Stimulated activated CD8-positive, alpha-beta memory T cell treated with anti-CD3 and anti-CD28 coated beads, Interleukin-12 subunit alpha, Interleukin-12 subunit beta, amount 100 ng/mL, for 1 hour (primary cell): ENCODE measurements at regions not wholly inside any gene's neighbourhood (a gene's known extent, or its start where the extent isn't known, plus 50 kb on each side); places are given as distances from the start of the nearest gene placed in this dataset.
"Not testable (repeated sequence)": the region's sequence is repeated elsewhere in the genome, so short reads cannot be mapped to it uniquely, and the experiment has no call there.

Experiments
- DNase-seq: peaks from one replicate; pipeline ENCODE4 v3.0.0-alpha.2; 2020; ENCODE audit warnings: low read depth

DNA sequence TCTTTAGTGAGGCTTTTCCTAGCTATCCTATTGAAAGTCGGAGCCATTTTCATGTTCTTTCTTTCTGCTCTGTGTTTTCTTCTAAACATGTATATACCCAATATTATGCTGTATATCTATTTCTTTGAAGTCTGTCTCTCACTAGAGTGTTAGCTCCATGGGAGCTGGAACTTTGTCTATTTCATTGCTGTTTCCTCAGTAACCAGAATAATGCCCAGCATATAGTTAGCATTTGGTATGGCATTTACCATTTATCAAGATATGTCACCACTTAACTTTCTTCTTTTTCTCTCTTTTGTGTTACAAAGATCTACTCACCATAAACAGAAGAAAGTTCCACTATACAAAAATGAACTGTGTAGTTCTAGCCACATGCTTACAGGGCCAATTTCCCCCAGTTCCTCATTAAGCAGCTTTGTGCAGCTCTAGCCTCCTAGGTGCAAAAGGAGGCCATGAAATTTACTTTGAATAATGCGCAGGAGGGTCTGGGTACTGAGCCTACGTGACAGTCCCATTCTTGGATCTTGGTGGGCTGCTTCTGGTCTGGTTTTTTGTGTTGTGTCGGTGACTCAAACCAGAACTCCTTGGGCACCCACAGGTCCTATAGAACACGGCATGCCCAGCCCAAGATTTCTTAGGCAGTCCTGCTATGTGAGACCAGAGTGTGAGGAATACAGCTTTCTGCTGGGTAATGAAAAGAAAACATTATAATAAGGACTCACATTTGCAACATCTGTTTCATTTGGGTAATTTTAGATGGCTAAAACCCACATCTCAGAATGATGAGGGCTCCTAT is 302.3 kb upstream of the IGFBP7 start:
- no peak for DNase-seq

- DNase-seq = no peak
These were observed 300.3 kb upstream of the IGFBP7 start for GRCh38 chr4:57410331-57411052.

DNA sequence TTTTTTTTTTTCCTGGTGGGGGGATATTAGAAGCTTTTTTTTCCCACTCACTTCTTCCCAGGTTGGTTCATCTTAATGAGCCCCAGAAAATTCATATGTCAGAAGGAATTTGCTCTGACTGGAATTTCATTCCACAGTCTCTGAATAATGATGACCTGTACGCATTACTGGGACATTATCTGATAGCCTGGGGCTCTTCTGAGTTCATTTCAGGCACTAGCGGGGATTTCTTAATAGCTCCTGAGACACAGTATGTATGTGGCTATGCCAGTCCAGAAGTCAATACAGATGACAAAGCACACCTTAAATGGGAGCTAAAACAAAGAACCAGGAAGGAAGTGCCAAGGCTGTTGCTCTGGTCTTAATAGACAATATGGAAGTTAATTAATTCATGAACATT is 295.2 kb upstream of the IGFBP7 start:
- no peak for DNase-seq

- DNase-seq = no peak
These were observed 294.3 kb upstream of the IGFBP7 start for GRCh38 chr4:57404483-57404882.

DNA sequence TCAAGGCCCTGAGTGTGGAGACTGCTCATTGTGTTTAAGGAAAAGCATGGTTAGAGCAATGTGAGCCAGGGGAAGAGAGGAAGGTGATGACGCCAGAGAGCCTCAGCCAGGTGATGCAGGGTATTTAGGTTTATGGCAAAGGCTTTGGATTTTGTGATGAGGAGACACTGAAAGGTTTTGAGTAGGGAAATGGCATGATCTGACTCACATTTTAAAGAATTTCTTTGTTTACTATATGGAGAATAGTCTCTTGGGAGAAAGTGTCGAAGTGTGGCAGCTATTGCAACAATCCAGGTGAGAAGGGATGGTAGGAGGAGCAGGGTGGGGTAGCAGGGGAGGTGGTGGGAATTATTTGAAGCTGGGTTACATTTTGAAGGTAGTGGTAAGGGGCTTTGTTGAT is 293.4 kb upstream of the IGFBP7 start:
- DNase-seq = no peak

GRCh38 chr4:57401586-57401985 is 291.4 kb upstream of the IGFBP7 start:
- no peak for DNase-seq

- no peak for DNase-seq
These were observed 268.6 kb upstream of the IGFBP7 start for GRCh38 chr4:57378766-57379165.

- DNase-seq = no peak
These were observed 264.8 kb upstream of the IGFBP7 start for GRCh38 chr4:57374866-57375595.

DNA sequence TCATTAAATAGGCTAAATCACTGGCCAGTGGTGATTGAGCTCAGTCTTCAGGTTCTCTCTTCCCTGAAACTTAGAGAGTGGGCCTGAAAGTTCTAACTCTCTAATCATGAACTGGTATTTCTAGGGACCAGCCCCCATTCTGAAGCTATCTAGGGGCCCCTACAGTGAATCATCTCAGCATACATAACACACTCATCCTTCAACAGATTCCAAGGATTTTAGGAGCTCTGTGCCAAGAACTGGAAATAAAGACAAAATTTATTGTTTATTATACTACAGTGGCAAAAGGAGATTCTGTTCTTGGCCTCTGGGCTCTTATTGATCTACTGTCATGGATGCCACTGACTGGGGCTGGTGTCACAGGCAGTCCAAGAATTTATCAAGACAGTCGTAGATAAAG is 263.8 kb upstream of the IGFBP7 start:
- DNase-seq = no peak

- DNase-seq = no peak
These were observed 261.5 kb upstream of the IGFBP7 start for GRCh38 chr4:57371671-57372070.

DNA sequence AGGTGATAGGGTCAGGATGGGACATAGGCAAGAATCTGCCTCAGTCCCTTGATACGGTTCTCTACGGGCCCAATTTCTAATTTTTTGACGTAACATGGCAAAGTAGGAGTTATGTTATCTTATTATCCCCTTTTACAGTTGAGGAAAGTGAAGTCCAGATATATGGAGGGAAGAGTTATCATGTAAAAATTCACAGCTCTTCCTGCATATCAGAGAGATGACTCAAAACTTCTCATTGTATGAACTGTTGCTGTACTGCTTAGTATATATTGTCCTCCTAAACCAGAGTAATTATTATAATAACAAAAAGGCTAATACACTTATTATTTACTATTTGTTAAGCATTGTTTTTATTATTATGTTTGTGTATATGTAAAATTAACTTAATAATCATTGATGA is 260.5 kb upstream of the IGFBP7 start:
- DNase-seq = no peak

DNA sequence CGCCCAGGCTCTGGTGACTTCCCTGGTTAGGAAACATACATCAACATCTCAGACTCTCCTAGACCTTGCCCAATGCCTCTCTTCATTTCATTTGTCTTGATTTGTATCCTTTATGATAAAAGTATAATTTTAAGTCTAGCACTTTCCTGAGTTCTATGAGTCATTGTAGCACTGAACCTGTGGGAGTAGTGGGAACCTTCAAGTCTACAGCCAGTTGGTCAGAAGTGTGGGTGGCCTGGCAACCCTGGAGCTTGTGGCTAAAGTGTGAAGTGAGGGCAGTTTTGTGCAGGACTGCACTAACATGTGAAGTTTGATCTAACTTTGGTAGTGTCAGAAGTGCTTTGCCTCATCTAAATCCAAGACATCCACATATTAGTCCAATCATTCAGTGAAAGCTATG is 259.3 kb upstream of the IGFBP7 start:
- DNase-seq = no peak

GRCh38 chr4:57364255-57364654 is 254.1 kb upstream of the IGFBP7 start:
- no peak for DNase-seq

DNA sequence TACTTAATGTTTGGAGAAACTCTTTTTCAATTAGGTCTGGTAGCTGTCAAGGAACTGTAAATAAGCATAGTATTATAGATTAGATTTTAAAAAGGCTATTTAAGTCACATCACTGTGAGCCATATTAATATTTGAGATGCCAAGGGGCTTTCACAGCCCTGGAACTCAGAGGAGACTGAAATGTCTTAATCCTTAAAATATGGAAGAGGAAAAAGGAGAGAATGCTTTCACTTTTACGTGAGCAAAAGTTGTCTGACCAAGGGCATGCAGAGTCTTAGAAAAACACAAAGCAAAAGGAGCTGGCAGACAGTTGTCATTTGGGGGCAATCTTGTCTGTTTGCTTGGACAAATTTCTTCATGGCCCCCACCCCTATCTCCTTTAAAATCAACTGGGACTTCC is 253.2 kb upstream of the IGFBP7 start:
- no peak for DNase-seq

DNA sequence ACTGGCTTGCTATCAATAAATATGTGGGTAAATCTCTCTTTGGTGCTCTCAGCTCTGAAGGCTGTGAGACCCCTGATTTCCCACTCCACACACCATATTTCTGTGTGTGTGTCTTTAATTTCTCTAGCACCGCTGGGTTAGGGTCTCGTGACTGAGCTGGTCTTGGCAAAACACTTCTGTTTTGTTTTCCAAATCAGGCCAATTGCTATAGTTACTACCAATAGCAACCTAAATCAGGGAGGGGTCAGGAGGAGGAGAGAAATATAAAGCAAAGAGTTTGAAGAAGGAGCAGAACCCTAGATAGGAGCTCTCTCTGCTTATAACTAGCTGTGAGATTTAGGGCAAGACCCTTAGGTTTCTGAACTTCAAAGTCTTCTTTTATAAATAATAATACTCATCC is 250.5 kb upstream of the IGFBP7 start:
- DNase-seq = no peak

- DNase-seq = no peak
These were observed 245.0 kb upstream of the IGFBP7 start for GRCh38 chr4:57355101-57355665.

DNA sequence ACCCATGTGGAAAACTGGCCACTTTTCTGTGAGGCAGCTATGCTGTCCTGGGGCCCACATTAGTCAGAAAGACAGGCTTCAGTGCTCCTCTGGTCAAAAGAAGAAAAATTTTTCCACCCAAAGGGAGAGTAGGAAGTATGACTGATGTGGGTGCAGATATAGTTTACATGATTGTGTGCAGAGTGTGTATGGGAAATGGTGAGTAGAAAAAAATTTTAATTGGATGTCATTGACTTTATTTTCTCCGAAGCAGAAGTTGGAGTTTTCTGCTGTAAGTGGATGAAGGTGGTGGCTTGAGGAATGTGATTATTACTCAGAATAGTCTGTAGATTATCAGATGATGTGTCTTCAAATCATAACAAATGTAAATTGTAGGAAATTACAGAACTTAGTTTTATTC is 241.5 kb upstream of the IGFBP7 start:
- no peak for DNase-seq

DNA sequence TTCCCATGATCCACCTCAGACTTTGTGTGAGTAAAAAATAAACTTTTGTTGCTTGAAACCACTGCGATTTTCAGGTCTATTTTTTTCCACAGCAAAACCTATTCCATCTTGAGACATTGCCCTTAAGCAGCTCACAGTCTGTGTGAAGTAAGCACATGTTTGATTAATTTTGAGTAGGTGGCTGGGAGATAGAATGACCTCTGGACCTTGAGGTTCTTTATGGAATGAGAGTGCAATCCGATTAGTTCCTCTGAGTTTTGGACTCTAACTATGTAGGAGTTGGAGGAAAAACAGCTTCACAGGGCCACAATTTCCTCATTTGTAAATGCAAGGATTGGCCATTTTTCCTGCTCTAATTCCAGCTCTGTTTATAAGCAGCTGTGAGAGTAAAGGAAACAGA is 234.1 kb upstream of the IGFBP7 start:
- no peak for DNase-seq

DNA sequence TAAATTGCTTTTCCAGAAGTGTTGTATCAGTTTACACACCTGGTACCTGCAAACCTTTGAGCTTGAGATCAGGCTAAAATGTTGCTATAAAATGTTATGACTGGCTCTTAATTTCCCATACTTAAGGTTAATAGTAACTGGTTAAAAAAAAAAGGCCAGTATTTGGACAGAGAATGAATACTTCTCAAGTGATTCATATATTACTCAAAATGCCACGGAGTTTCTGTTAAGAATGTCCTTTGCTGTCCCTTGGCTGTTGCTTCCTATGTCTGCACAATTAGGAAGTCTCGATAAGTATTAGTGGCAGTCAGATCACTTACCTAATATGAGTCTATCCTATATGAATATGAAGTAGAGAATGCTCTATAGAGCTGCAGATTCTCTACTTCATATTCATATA is 232.2 kb upstream of the IGFBP7 start:
- DNase-seq = no peak

DNA sequence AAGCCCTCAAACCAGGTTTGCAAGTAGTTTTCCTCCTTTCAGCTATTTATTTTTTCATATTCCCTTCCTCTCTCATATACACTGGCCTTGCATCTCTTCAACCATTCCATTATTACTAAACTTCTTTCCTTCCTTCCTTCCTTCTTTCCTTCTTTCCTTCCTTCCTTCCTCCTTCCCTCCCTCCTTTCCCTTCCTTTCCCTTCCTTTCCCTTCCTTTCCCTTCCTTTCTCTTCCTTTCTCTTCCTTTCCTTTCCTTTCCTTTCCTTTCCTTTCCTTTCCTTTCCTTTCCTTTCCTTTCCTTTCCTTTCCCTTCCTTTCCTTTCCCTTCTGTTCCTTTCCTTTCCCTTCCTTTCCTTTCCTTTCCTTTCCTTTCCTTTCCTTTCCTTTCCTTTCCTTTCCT is 228.7 kb upstream of the IGFBP7 start:
- not testable (repeated sequence) for DNase-seq

- no peak for DNase-seq
These were observed 223.5 kb upstream of the IGFBP7 start for GRCh38 chr4:57333684-57334083.

DNA sequence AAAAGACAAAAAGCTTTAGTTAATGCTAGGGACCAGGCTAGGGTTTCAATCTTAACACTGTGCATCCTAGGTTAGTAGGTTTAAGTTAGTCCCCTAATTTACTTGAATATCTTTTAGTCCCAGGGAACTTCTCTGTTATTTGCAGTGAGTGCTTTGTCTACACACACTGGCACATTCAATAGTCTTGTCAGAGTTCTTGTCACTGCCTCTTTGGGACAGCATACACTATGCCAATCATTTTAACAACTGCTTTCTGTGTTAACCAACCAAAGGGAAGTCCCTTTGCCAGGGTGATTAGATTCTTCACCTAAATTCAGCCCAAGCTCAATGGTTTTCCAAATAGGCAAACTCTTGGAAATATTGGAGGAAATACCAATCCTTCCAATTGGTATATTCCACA is 221.8 kb upstream of the IGFBP7 start:
- DNase-seq = no peak

- no peak for DNase-seq
These were observed 219.1 kb upstream of the IGFBP7 start for GRCh38 chr4:57329279-57329678.
